GM19023 (cell line): ENCODE measurements at regions not wholly inside any gene's neighbourhood (a gene's known extent, or its start where the extent isn't known, plus 50 kb on each side); places are given as distances from the start of the nearest gene placed in this dataset.

Source experiments
- ATAC-seq: cut with Tn5 transposase; IDR thresholded peaks from one replicate; pipeline ENCODE4 v1.9.1; 2021; ENCODE audit warnings: mild to moderate bottlenecking, moderate library complexity; ENCODE audit not compliant: unreplicated experiment

GRCh38 chr1:188228623-188229022 is 1399.9 kb downstream of the PLA2G4A start:
- ATAC-seq = no peak

DNA sequence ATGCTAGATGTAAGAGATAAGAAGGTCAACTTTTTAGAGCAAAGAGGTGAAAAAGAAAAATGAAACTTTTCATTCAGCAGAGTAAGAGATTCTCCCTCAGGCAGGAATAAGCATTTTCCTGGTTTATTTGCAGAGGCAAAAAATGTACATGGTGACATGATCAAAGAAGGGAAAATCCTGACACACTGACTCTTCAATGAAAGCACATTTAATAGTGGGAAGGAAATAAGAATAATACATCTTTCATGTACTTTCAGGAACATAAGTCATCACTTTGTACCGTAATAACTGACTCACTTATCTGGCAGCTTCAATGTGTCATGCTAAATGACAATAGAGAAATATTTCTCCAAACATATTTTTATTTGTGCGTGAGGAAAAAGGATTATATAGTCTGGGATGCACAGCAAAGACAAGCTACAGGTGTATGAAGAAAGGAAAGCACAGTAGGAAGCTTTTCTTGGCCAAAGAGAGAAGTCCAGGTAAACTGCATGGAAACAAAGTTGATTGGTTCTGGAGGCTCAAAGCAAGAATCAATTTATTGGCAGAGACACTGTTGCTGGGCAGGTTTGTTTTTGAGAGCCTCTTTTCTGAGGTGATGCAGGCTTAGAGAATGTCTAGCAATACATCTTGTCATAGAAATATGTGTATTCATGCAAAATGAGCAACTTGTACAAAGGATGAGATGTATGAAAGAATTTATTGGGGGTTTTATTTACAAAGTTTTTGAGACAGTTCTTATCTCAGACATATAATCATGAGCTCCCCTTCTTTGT is 1409.0 kb downstream of the PLA2G4A start:
- ATAC-seq = no peak

DNA sequence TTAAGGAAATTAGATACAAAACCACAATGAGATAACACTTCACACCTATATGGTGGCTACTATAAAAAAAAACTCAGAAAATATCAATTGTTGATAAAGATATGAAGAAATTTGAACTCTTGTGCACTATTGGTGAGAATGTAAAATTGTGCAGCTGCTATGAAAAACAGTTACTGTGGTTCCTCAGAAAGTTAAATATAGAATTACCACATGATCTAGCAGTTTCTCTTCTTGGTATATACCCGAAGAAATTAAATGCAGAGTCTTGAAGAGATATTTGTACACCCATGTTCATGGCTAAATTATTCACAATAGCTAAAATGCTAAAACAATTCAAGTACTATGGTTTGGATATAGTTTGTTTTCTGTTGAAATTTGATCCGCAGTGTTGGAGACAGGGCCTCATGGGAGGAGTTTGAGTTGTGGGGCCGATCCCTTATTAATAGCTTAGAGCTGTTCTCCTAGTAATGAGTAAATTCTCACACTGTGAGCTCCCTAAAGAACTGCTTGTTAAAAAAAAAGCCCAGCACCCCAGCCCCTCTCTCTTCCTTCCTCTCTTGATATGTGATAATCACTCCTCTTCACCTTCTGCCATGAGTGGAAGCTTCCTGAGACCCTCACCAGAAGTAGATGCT is 1412.1 kb downstream of the PLA2G4A start:
- no peak for ATAC-seq

GRCh38 chr1:188241629-188242028 is 1412.9 kb downstream of the PLA2G4A start:
- ATAC-seq = no peak

DNA sequence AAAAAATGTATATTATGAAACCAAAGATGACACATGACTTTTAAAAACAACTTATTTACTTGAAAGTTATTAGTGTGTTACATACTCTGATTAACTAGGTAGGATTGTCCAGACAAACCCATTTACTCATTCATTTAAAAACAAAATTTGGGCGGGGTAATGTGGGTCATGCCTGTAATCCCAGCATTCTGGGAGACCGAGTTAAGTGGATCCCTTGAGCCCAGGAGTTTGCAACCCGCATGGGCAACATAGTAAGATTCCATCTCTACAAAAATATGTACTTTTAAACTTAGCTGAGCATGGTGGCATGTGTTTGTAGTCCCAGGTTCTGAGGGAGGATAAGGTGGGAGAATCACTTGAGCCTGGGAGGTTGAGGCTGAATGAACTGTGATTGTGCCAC is 1414.7 kb downstream of the PLA2G4A start:
- no peak for ATAC-seq

- no peak for ATAC-seq
Measured at GRCh38 chr1:188244681-188245080, 1415.9 kb downstream of the PLA2G4A start.

DNA sequence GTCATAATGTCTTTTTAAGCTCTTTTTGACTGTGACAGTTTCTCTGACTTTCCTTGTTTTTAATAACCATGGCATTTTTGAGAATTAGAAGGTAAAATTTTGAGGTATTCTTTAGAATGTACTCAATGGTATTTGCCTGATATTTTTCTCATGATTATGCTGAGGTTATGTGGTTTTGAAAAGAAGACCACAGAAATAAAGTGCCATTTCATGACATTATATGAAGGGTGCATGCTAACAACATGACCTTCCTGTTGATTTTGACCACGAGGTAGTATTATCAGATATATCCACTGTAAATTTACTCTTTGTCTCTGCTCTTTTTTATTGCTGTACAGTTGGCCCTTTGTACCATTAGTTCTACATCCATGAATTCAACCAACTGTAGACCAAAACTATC is 1418.5 kb downstream of the PLA2G4A start:
- ATAC-seq = no peak

DNA sequence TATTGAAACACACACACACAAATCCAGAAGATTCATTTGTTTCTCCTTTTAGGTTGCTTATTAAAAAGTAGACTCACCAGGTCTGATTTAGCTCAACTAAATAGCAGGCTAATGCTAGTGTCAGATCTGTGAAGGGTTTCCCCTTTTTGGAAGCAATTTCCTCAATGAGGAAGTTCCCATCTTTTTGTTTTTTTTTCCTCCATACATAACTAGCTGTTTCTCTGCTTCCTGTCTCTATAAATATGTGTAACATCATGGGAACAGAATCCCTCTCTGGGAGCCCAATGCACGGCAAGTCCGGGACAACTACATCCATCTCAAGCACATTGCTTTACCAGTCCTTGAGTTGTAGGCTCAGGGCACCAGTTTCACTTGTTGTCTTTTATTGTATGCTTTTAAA is 1421.1 kb downstream of the PLA2G4A start:
- no peak for ATAC-seq

- ATAC-seq = no peak
Measured at GRCh38 chr1:188251036-188251435, 1422.3 kb downstream of the PLA2G4A start.

GRCh38 chr1:188261849-188262248 is 1433.1 kb downstream of the PLA2G4A start:
- no peak for ATAC-seq

- no peak for ATAC-seq
Measured at GRCh38 chr1:188269956-188270355, 1441.2 kb downstream of the PLA2G4A start.

DNA sequence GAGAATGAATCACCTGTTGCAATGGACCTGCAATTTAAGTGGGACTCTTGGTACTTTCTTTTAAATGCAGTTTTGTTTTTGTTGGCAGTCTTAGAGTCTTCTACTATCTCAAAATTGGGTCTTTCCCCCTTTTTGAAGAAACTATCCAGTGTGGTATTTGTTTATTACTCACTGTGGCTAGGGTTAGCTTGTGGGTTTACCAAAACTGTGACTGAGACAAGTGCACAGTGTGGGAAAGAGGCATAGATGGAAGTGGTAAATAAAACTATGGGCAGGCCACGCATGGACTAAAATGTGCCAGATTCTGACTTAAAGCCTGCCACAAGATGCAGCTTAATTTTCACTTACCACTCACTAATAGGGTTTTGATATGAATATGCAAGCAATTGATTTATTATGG is 1441.7 kb downstream of the PLA2G4A start:
- no peak for ATAC-seq

DNA sequence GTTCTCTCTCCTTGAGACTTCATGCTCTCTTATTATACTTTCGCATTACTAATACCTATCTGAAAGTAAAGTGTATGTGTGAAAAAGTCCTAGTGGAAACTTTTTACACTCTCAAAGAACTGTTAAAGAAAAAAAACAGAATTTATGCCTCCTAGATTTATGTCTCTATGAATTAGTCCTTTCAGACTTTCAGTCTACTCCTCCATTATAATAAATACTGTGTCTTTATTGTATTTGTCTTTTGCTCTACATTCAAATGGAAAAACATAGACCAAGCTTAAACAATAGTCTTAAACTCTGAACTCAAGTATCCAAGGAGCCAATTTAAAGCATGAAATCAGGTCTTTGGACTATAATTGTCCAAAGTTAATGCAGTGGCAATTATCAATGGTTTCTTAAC is 1449.0 kb downstream of the PLA2G4A start:
- no peak for ATAC-seq

DNA sequence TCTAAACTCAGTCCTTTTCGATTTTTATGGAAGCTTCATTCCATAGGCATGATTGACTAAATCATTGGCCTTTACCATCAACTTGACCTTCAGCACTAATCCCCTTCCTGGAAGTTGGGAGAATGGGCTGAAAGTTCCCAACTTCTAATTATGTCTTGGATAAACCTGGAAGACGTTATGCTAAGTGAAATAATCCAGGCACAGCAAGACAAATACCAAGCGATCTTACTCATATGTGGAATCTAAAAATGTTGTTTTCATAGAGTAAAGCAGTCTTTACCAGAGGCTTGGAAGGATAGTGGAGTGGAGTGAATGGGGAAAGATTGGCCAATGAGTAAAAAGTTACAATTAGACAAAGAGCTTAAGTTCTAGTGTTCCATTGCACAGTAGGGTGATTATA is 1453.2 kb downstream of the PLA2G4A start:
- no peak for ATAC-seq

- ATAC-seq = no peak
Measured at GRCh38 chr1:188295157-188295556, 1466.4 kb downstream of the PLA2G4A start.

- no peak for ATAC-seq
Measured at GRCh38 chr1:188302746-188303145, 1474.0 kb downstream of the PLA2G4A start.

DNA sequence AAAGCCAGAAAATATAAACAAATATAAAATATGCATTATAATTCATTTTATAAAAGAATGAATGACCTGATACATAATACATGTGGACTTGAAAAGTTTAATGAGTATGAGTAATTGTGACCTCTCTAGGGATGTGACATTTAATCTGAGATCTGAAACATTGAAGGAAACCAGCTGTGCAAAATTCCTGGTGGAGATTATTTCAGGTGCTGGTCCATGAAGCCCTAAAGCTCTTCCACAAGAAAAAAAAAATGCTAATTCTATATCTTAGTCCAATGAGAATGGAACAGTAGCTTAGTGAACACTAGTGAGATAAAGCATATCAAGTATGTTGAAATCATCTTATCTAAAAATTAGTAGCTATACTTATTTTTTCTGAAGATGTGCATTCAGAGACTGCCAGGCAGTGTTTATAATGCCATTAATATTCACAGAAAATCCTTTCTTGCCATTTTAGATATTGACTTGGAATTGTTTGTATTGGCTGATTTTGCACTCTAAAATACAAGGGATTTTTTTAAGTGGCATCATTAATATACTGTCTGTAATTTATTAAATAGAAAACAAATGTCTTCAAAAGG is 1485.9 kb downstream of the PLA2G4A start:
- no peak for ATAC-seq

DNA sequence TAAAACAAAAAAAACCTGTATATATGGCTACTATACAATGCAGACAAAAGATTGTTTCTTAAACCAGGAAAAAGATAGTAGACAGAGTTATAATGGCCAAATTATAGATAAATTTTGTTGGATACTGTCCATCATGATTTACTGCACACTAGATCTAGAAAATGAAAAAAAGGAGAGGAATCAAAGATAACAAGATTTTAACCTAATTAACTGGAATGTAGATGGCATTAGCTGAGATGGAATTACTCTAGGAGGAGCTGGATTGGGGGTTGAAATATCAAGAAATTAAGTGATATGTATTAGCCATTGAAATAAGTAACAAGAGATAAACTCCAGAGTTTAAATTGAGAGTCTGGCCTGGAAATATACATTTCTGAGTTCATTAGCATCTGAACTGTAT is 1489.1 kb downstream of the PLA2G4A start:
- ATAC-seq = no peak

- ATAC-seq = no peak
Measured at GRCh38 chr1:188325211-188325610, 1496.5 kb downstream of the PLA2G4A start.

DNA sequence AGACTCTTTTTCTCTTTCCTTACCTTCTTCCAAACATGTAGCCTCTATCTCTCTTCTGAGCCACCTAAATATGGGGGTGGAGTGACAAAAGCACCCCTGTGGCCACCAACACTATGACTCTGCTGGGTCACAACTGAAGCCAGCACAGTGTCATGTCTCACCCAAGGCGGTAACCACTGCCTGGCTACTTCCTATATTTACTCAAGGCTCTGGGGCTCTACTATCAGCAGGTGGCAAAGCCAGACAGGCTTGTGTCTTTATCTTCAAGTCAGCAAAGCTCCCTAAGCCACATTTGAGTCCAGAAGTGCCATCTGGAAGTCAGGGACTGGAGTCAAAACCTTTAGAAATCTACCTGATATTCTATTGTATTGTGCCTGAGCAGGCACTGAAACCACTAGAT is 1515.2 kb downstream of the PLA2G4A start:
- ATAC-seq = no peak

DNA sequence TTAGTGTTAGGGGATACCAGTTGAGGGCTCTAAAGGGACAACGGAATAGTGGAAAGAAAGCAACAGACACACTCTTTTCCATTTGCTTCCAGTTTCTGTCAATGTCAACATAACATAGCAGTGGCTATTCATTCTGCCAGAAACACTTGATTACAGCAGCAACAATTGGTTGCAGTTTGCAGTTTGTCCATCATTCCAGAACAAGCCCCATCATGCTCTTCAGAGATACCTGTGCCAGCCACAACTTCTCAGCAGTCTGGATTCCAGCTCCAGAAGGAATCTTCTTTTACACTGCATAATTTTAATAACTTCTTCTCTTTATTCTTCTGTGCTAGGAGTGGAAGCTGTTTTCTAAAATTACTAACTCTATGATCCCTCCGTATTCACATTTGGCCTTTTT is 1521.4 kb downstream of the PLA2G4A start:
- no peak for ATAC-seq

- ATAC-seq = no peak
Measured at GRCh38 chr1:188355082-188355481, 1526.3 kb downstream of the PLA2G4A start.
